Duodenal mucosa (tissue), 2 donors: ENCODE measurements at regions not wholly inside any gene's neighbourhood (a gene's known extent, or its start where the extent isn't known, plus 50 kb on each side); places are given as distances from the start of the nearest gene placed in this dataset.

Experiments
- H3K27ac ChIP-seq: one replicate; pipeline ENCODE4 v1.7.0; 2013; ENCODE audit warnings: low read depth, low read length
- H3K27me3 ChIP-seq, 2 donors: one replicate each; pipeline ENCODE4 v1.7.0; 2013; ENCODE audit warnings: low read length in 2 of 2, control low read depth in 1 of 2; ENCODE audit not compliant: insufficient read depth in 2 of 2, control insufficient read depth in 1 of 2
- H3K36me3 ChIP-seq, 2 donors: one replicate each; pipeline ENCODE4 v1.7.0; 2013; ENCODE audit warnings: low read length in 2 of 2, control low read depth in 1 of 2; ENCODE audit not compliant: insufficient read depth in 2 of 2, control insufficient read depth in 1 of 2
- H3K4me1 ChIP-seq, 2 donors: one replicate each; pipeline ENCODE4 v1.7.0; 2013; ENCODE audit warnings: low read length in 2 of 2, control low read depth in 1 of 2; ENCODE audit not compliant: insufficient read depth in 2 of 2, control insufficient read depth in 1 of 2
- H3K4me3 ChIP-seq, 2 donors: one replicate each; pipeline ENCODE4 v1.7.0; 2013; ENCODE audit warnings: low read length in 2 of 2, low read depth in 1 of 2
- H3K9ac ChIP-seq, 2 donors: one replicate each; pipeline ENCODE4 v1.7.0; 2013; ENCODE audit warnings: low read length in 2 of 2, low read depth in 1 of 2
- H3K9me3 ChIP-seq, 2 donors: one replicate each; pipeline ENCODE4 v1.7.0; 2013; ENCODE audit warnings: low read length in 2 of 2, control low read depth in 1 of 2; ENCODE audit not compliant: control insufficient read depth in 1 of 2

- H3K36me3 ChIP-seq, result no peaks in the 10 kb centered on the region
- H3K27me3 ChIP-seq, result no peaks in the 10 kb centered on the region
- H3K9me3 ChIP-seq, result no peaks in the 10 kb centered on the region
- H3K9ac ChIP-seq, result no peak overlapping the region
- H3K4me3 ChIP-seq, result no peak overlapping the region
- no peaks in the 10 kb centered on the region for H3K4me1 ChIP-seq
- H3K27ac ChIP-seq, result no peak overlapping the region
These were observed 289.7 kb upstream of the DPYD start for GRCh38 chr1:98210563-98210962.

- no peaks in the 10 kb centered on the region for H3K9me3 ChIP-seq
- no peaks in the 10 kb centered on the region for H3K27me3 ChIP-seq
- no peak overlapping the region for H3K27ac ChIP-seq
- no peaks in the 10 kb centered on the region for H3K4me1 ChIP-seq
- no peaks in the 10 kb centered on the region for H3K36me3 ChIP-seq
- H3K9ac ChIP-seq, result no peak overlapping the region
- no peak overlapping the region for H3K4me3 ChIP-seq
These were observed 289.2 kb upstream of the DPYD start for GRCh38 chr1:98210064-98210463.

- Histone ChIP-seq H3K36me3 (no peaks in the 10 kb centered on the region), H3K9ac (no peak overlapping the region), H3K27ac (no peak overlapping the region), H3K9me3 (no peaks in the 10 kb centered on the region), H3K4me1 (no peaks in the 10 kb centered on the region), H3K4me3 (no peak overlapping the region), H3K27me3 (no peaks in the 10 kb centered on the region)
These were observed 284.6 kb upstream of the DPYD start for GRCh38 chr1:98205291-98206017.

DNA sequence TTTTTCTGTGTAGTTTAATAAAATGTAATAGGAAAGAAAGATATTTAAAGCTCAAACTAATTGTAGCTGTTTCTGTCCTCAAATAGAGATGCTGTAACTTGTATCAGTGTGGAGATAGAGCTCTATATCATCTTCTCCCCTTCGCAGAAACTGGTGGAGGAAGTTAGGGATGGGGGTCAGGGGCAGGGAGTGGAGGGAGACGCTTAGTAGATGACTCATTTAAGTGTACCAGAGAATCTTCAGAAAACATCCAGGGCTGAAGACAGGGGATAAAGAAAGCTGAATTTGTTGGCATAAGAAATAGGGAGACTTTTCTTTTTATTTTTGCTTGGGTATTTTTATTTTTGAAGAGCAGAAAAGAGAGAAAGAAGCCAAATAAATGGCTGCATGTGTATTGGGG is 282.6 kb upstream of the DPYD start:
- Histone ChIP-seq H3K36me3 (no peaks in the 10 kb centered on the region), H3K27me3 (no peaks in the 10 kb centered on the region), H3K9ac (no peak overlapping the region), H3K4me1 (no peaks in the 10 kb centered on the region), H3K4me3 (no peak overlapping the region), H3K27ac (no peak overlapping the region), H3K9me3 (no peaks in the 10 kb centered on the region)

DNA sequence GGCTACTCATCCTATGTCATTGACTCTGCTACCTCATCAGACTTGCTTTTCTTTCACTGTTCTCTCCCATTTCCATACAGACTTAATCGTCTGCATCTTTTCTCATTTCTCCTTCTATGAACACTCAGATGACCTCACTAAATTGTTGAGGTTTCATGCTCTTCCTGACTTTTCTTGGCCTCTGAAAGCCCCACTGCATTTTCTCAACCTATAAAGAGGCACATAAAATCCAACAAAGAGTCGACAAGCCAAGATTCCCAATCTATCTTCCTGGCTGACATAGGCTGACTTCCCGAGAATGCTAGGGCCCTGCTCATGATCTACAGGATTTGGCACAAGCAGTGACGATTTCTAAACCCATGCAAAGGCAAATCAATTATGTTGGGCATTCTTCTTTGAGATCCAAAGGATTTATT is 280.8 kb upstream of the DPYD start:
- Histone ChIP-seq H3K4me1 (no peaks in the 10 kb centered on the region), H3K27me3 (no peaks in the 10 kb centered on the region), H3K36me3 (no peaks in the 10 kb centered on the region), H3K9ac (no peak overlapping the region), H3K9me3 (no peaks in the 10 kb centered on the region), H3K27ac (no peak overlapping the region), H3K4me3 (no peak overlapping the region)

GRCh38 chr1:98197356-98197755 is 276.5 kb upstream of the DPYD start:
- H3K27me3 ChIP-seq, result no peaks in the 10 kb centered on the region
- H3K36me3 ChIP-seq, result no peaks in the 10 kb centered on the region
- H3K9me3 ChIP-seq, result no peaks in the 10 kb centered on the region
- H3K4me3 ChIP-seq, result no peak overlapping the region
- no peaks in the 10 kb centered on the region for H3K4me1 ChIP-seq
- H3K27ac ChIP-seq, result no peak overlapping the region
- H3K9ac ChIP-seq, result no peak overlapping the region

GRCh38 chr1:98196012-98196411 is 275.2 kb upstream of the DPYD start:
- Histone ChIP-seq H3K4me3 (no peak overlapping the region), H3K9me3 (no peaks in the 10 kb centered on the region), H3K27ac (no peak overlapping the region), H3K9ac (no peak overlapping the region), H3K27me3 (no peaks in the 10 kb centered on the region), H3K4me1 (no peaks in the 10 kb centered on the region), H3K36me3 (no peaks in the 10 kb centered on the region)

- Histone ChIP-seq H3K4me1 (no peaks in the 10 kb centered on the region), H3K36me3 (no peaks in the 10 kb centered on the region), H3K4me3 (no peak overlapping the region), H3K9ac (no peak overlapping the region), H3K9me3 (no peaks in the 10 kb centered on the region), H3K27ac (no peak overlapping the region), H3K27me3 (no peaks in the 10 kb centered on the region)
These were observed 267.9 kb upstream of the DPYD start for GRCh38 chr1:98188774-98189173.

DNA sequence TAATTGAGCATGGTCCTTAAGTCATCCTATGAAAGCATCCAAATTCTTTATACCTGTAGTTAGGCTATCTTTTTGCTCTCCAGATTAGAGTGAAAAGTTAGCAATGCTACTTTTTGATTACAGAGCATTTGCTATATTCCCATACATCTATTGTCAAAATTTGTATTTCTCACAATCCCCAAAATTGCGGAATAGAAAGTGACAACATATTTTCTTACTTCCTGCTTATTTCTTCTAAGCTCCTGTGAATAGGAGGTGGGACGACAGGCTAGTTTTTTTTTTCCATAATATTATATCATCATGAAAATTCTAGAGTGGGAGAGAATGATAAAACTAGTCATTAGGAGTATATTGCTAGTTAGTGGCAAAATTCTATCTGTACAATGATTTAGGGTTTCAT is 264.0 kb upstream of the DPYD start:
- H3K9me3 ChIP-seq, result no peaks in the 10 kb centered on the region
- peaks cover 3 to 15% of the 10 kb centered on the region in 2 donors for H3K4me1 ChIP-seq
- H3K4me3 ChIP-seq, result no peak overlapping the region
- H3K27ac ChIP-seq, result no peak overlapping the region
- no peak overlapping the region for H3K9ac ChIP-seq
- no peaks in the 10 kb centered on the region for H3K36me3 ChIP-seq
- no peaks in the 10 kb centered on the region for H3K27me3 ChIP-seq

- Histone ChIP-seq H3K36me3 (no peaks in the 10 kb centered on the region), H3K27ac (peak overlapping the region; percentile 5), H3K4me1 (peaks cover 3 to 15% of the 10 kb centered on the region in 2 donors), H3K9me3 (no peaks in the 10 kb centered on the region), H3K9ac (no peak overlapping the region), H3K4me3 (peak overlapping the region in 1 of 2 donors; percentile 21), H3K27me3 (no peaks in the 10 kb centered on the region)
These were observed 260.4 kb upstream of the DPYD start for GRCh38 chr1:98181036-98181764.
